HG02642 (cell line): ENCODE measurements at regions not wholly inside any gene's neighbourhood (a gene's known extent, or its start where the extent isn't known, plus 50 kb on each side); places are given as distances from the start of the nearest gene placed in this dataset.

Experiments used
- ATAC-seq: cut with Tn5 transposase; IDR thresholded peaks from one replicate; pipeline ENCODE4 v1.9.1; 2021; ENCODE audit warnings: mild to moderate bottlenecking; ENCODE audit not compliant: unreplicated experiment, poor library complexity

DNA sequence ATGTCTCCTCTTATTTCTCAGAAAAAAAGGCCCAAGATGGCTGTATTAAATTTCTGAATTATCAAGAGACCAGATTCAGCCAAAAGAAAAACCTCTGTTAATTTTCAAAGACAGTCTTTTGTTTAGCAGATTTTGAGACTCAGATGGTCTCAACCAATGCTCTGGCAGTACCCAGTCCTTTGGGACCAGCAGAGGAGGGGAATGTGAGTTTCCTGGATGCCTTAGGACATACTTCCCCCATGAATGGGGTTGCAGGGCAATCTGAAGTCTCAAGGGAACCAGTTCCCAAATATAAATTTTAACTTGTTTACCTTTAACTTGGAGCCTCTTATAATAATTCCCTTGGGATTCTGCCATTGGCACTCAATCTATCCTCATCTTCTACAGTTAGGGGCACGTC is 107.8 kb upstream of the ZNF521 start:
- ATAC-seq: no peak

DNA sequence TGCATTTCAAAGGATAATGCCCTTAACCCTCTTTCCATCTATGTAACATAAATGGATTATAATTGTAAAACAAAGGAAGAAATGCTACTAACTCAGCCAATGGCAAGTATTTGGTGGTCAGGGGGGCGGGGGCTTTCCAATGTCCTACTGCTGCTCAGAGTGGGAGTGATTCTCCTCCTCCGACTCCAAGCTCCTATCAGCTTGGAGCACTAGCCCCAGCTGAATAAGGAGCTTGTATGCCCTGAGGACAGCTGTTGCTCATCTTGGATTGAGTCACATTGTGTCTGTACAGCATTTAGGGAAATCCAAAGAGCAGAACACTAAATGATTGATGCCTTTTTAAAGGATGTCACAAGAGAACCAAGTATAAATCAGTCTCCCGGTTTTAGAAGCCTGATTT is 105.6 kb upstream of the ZNF521 start:
- no peak for ATAC-seq

DNA sequence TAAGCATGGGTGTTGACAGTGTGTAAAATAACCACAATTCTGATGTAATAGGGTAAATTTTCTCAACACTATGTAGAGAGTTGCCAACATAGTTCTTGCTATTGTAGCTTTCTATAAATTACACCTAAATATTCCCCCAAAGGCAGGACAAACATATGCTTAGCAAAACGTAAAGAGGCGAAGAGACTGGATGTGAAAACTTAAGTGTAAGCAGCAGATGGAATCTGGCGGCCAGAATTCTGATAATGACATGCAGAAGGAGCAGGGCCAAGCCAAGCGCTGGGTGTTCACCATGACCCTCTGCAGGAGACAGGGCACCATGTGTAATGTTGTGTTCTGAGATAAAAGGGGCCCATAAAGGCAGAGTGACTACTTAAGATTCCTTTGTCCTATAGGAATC is 105.2 kb upstream of the ZNF521 start:
- ATAC-seq: no peak

DNA sequence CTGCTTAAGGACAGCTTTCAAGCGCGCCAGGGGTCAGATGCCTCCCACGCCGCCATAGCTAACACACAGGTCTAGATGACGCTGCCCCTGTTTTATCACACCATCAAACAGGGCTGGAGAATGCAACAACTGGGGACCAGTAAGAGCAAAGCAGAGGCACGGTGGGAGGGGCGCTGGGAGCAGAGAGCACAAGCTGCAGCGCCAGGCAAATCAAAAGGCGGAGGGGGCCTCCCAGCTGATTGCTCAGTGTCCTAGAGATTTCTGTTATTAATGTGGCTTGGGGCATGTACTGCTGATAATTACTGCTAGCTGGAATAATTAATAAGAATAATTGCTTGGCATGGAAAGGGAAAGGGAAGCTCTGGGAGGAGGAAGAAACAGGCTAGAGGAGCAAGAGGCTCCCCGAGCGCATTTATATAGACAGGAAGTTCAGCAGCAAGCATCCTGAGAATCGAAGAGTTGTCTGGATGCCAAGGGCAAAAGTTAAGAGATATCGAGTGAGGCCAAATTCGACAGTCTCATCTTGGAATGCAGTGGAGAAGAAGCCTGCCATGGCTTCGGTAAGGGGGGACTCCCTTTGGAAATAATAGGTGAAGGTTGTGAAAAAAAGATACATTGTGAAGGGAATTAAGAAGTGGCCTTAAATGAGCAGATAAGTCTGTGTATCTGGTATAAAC is 104.5 kb upstream of the ZNF521 start:
- no peak for ATAC-seq

DNA sequence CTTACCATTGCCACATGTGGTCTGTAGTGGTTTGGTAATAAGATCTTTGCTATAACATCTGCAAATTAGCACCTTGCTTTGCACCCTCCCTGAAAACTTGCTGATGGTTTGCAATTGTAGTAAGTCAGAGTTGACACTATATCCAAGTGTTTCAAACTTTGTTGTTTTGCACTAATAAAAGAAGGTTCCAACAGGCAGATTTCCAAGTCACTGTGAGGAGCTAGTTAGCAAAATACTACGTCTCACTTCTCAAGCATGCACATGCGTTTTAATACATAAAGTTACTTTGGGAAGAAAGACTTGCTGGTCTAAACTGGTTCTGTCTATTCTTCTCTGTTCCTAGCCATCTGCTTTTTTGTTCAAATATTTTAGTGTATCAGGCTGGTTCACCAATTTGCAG is 103.7 kb upstream of the ZNF521 start:
- ATAC-seq: no peak

DNA sequence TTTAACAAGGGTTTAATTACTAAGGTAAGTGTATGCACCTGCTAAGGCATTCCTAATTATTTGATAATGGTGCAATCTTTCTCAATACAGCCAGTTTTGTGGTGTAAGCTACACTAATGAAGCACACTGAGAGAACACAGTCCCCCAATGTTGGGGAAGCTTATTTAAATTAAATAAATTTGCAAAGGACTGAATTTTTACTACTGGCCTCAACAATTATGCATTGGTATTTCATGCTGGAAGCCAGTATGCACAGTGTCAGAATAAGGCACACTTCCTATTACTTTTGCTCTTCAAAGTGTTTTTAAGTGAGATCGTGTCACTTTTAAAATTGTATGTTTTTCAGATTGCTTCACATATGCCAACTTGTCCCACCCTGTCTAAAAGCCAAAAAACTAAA is 103.2 kb upstream of the ZNF521 start:
- no peak for ATAC-seq

DNA sequence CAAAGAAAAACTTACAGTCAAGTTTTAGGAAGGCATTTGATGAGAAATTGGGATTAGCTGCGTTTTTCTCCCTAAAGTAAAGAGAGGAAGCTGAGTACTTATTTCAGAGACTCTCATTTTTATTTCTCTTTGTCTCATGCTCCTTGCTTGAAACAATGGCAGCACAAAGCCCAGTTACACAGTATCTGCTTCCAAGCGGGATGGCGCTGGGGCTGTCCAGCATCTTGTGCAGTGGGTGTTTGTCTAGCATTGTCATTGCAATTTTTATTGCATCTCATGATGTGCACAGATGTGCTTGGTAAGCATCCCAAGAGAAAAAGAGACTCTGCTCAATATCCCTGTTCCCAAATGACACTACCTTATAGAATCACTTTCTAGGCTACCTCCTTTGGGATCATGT is 102.8 kb upstream of the ZNF521 start:
- ATAC-seq: no peak

DNA sequence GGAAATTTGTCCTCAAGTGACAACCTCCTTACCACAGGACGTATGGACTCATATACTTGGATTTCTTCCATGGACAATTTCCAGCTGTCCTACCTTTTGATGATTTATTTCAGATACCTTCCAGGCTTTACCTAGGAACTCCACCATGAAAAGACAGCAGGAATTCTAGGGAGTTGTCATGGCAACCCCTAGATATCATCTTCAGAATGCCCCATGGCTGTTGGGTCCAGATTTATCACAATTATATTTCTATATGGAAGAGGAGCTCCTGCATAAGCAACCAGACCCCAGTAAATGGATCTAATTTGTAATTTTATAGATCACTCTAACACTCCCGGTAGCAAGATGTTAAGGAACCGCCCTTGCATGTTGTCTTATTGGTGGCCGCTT is 102.3 kb upstream of the ZNF521 start:
- ATAC-seq: no peak

DNA sequence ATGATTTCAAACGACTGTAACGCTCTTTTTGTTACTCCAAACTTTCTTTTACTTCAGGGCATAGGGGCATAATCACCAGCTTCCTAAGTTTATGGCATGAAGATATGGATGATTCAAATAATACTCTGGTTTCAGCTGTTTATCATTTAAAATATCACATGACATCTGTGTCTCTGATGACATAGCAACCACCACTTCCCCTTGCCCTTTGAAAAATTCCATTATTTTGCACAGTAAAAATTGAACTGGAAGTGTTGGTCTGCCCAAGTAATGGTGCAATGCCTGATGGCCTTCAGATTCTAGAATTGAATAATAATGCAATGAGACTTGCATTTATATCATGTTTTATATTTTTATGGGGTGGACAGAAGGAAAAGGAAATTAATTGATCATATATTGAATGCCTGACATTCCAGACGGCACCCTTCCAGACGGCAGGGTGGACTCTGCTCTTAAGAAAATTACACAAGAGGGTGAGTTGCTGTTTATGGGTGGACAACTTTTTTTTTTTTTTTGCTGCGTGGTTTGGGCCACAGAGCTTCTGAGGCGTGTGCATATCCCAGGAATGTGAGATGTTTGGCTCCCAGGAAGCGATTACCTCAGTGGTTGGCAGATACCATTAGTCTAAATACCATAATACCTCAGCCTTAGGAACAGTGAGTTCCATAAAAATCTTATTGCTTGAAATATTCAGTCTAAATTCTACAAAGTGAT is 101.7 kb upstream of the ZNF521 start:
- no peak for ATAC-seq

DNA sequence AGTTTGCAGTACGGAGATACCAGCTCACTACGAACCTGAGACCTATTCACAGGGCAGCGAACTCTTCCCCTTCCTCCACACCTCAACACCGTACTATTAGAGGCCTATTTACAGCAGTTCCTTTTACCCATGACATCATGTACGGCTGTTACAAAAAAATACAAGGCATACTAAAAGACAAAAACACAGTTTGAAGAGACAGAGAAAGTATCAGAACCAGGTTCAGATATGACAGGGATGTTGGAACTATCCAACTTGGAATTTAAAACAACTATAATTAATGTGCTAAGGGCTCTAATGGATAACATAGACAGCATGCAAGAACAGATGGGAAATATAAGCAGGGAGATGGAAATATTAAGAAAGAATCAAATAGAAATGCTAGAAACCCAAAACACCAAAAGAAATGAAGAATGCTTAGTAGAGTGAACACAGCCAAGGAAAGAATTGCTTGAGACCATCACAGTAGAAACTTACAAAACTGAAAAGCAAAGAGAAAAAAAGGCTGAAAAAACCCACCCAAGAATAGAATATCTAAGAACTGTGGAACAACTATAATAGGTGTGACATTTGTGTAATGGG is 99.2 kb upstream of the ZNF521 start:
- no peak for ATAC-seq

DNA sequence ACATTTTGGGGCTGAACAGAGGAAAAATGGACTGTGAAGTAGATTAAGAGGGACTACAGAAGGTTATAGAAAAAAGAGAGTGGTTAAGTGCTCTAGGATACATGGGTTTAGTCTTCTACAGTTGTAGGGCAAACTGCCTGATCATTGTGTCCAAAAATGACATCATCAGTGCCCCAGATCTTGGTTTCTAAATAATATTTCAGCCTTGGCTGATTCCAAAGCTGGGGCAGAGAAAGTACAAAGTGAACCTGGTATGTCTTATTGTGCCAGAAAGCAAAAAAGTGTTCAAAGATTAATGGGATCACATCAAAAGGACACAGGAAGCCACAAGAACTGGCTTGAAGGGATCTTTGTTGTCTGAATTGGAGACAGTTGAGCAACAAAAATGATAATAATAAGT is 97.1 kb upstream of the ZNF521 start:
- no peak for ATAC-seq

DNA sequence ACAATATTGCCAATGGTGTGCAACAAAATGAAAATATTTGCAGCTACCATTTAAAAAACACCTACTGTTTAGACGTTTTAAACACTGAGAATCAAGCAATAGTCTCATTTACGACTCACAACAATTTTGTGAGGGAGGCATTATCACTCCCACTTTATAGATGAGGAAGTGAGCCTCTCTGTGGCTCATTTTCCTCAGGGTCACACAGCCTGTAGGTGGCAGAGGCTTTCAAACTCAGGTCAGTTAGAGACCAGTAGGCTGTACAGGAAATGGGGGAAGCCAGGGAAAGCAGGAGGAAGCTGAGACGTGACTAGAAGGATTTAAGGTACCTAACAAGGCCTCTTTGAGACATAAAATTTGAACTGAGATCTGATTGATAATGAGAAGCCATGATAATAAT is 95.0 kb upstream of the ZNF521 start:
- no peak for ATAC-seq

DNA sequence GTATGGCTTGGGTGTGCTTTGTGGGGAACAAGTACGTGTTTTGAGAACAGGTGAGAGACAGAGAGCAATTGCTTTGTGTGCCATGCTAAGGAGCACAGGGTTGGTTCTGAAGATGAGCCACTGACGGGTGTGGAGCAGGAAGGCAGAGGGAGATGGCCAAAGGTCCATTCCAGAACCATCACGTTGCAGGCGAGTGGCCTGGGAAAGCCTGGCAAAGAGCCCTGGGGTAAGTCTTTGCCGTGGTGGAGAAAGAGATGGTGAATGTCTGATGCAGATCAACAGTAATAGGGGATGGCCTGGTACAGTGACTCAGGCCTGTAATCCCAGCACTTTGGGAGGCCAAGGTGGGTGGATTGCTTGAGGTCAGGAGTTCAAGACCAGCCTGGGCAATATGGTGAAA is 93.5 kb upstream of the ZNF521 start:
- no peak for ATAC-seq

DNA sequence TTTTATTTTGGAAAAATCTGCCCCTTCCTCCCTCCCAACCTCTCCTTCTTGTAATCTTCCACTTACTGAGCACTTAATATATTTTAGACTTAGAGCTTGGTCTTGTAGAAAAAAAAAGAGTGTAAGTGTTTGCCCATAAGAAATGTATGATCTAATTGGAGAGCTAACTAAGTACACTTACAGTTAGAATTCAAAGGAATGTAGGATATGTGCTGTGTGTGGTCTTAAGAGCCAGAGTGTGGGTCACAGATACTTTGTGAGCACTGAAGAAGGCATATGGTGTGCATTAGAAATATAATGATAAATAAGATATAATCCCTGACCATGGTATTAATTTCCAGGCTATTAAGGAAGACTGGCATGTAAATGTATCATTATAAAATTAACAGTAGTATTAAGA is 91.8 kb upstream of the ZNF521 start:
- ATAC-seq: no peak

DNA sequence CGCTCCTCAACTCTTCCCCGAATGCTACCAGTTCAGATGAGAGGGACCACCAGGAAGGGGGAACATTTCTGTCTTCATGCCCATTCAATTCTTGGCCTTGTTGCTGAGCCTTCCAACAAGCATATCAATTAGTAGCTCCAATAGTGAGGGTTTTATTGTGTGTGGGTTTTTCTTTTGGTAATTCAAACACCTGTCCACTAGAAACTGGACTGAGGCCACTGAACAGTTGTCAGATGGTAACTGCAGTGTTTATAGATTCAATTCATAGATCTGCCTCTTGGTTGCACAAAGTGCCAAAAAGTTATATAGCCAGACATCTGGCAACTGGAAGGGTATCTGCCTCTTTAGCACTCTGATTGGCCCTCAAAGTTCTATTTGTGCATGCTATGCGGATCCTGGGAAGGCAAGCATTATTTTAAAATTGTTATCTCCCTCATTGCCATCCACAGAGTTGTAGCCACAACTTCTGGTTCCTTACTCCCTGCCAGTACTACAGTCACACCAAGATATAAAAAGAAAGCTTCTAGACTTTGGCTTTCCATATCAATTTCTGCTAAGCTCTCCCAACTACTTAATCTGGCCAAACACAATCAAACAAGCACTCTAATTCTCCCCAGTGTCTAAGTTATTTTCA is 83.3 kb upstream of the ZNF521 start:
- no peak for ATAC-seq

DNA sequence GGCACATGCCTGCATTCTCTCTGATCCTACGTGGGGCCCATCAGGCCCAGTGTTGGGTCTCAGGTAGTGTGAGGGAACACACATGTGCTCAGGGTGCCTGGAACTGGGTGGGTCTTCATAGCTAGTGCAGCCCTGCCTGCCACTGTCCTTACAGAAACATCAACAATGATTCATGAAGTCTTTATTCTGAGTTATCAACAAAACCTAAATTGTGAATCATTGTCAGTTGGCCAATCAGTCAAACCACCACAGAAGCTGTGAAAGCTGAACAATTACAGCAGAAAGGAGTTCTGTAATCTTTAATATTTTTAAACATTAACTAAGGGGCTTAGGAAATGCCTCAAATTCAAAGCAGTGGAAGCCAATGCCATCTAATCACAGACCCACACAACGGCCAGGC is 82.8 kb upstream of the ZNF521 start:
- no peak for ATAC-seq

DNA sequence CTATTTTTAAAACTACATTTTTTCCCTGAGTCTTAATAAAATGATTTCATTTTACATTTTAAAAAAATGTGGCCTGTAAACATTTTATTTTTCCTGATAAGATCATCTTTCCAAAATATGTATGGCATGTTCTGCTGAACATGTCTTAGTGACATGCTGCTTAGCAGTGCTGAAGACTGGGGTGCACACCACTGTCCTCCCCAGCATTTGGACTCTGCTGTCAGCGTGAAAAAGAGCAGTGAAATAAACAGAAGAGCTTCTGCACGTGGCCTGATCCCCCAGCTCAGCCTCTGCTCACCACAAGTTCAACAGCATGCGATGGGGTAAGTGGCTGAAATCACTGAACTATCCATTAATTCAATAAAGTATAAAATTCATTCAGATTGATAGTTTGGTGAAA is 81.6 kb upstream of the ZNF521 start:
- ATAC-seq: no peak

DNA sequence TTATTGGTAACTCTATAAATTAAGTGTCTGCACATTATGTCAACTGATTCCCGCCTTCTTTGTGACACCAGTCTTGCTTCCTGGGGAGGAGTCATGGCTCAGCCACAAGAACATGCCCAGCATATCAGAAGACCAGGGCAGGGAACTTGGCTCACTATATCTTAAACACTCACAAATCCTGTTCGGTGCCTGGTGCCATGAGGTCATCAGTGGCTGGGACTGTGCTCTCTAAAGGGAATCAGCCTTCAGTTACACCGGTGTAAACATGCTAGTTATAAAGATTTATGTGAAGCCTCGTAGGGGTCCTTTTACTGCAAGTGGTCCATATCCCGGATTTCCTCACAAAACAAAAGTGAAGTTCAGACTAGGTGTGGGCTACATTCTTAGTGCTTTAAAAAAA is 73.1 kb upstream of the ZNF521 start:
- ATAC-seq: no peak

DNA sequence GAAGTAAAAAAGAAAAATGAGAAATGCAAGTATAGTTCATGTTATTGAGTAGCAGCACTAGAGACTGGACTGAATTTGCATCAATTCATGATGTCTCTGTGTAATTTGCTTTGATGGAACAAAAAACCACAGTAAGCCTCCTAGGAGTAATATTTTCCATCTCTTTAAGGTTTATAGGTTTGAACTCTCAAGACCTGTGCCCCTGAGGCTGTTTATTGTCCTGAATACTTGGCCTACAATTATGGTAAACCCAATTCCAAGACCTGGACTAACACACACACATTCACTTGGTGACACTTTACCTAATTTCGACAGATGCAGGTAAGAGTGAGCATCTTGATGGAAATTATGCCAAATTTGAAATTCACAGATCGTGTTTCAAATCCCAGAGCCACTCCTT is 71.8 kb upstream of the ZNF521 start:
- no peak for ATAC-seq

DNA sequence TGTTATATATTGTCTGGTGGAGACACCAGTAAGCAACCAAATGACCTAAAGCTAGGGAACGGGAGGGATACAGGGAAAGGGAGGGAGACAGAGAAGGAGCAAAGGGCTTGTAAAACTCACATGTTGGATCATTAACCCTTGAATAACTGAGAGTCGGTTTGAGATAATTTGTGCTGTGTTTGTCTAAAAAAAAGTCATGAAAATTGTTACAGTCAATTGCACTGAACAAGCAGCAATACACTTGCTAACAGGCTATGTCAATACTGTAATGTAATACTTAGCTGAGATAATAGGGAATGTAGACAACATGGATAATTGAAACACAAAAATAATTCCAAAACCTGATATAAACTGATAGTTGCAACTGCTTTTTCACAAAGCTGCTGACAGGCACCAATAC is 71.3 kb upstream of the ZNF521 start:
- no peak for ATAC-seq

DNA sequence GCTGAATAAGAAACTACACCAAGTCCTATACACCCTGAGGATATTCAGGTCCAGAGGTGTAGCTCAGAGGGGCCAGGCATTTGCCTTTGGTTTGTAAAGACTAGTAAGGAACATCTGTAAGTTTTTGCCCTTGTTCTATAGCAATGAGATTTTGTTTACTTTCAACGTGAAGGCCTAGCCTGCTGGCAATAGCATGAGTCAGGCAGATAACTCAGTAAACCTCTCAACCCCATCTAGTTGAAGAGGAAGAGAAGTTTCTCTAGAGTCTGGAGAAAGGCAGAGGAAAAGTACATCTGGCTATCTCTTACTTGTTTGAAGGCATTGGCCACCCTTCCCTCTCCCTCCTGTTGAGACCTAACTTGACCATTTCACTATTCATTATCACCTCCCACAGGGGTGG is 70.3 kb upstream of the ZNF521 start:
- ATAC-seq: no peak
